ENCODE measurements at regions not wholly inside any gene's neighbourhood (a gene's known extent, or its start where the extent isn't known, plus 50 kb on each side); places are given as distances from the start of the nearest gene placed in this dataset.

DNA sequence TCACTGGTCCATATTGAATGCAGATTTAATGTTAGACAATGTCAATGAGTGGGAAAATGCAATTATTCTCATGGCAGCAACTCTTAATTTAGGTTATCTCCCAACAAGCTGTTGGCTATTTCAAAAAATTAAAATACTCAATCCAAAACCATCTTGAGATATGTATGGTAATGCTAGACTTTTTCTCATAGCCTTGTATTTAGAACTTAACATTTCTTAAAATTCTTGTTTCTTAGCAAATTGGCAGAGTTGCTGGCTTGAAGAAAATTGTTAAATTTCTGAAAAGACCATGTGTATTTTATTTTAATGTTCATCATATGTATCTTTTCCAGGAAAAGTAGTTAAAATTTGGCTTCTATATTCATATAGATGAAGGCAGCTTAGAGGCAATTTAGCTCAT is 1355.1 kb downstream of the PCDH9 start:
- TF ChIP-seq, protein P1, sequence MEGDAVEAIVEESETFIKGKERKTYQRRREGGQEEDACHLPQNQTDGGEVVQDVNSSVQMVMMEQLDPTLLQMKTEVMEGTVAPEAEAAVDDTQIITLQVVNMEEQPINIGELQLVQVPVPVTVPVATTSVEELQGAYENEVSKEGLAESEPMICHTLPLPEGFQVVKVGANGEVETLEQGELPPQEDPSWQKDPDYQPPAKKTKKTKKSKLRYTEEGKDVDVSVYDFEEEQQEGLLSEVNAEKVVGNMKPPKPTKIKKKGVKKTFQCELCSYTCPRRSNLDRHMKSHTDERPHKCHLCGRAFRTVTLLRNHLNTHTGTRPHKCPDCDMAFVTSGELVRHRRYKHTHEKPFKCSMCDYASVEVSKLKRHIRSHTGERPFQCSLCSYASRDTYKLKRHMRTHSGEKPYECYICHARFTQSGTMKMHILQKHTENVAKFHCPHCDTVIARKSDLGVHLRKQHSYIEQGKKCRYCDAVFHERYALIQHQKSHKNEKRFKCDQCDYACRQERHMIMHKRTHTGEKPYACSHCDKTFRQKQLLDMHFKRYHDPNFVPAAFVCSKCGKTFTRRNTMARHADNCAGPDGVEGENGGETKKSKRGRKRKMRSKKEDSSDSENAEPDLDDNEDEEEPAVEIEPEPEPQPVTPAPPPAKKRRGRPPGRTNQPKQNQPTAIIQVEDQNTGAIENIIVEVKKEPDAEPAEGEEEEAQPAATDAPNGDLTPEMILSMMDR (IDR thresholded peaks at IDR 0.05) = no peak
- TF ChIP-seq POLR2A (IDR thresholded peaks at IDR 0.05; ENCODE audit: low read depth) = no peak

All from esophagus muscularis mucosa (tissue), 3 donors.